Activated CD8-positive, alpha-beta T cell treated with anti-CD3 and anti-CD28 coated beads for 36 hours (primary cell): ENCODE measurements at regions not wholly inside any gene's neighbourhood (a gene's known extent, or its start where the extent isn't known, plus 50 kb on each side); places are given as distances from the start of the nearest gene placed in this dataset.
A peak's percentile ranks its signal among the peaks of the same experiment; 100 is the strongest.

Experiments used
- ATAC-seq: fragments of 200-7000 bp; cut with Tn5 transposase; one replicate; pipeline ENCODE4 v1.10.0; 2021; ENCODE audit warnings: mild to moderate bottlenecking, moderate library complexity
- CTCF ChIA-PET: fragments of 350-600 bp; sonication (Branson Sonifier 250); formaldehyde crosslinking; loops from one replicate; lab custom pipeline; 2021; ENCODE audit warnings: antibody characterized with exemption; lab: Charles Lee
- POLR2A ChIA-PET: fragments of 350-600 bp; sonication (Branson Sonifier 250); formaldehyde crosslinking; loops from one replicate; lab custom pipeline; 2021; ENCODE audit warnings: antibody characterized with exemption; lab: Charles Lee
- DNase-seq: peaks from one replicate; pipeline ENCODE4 v3.0.0-alpha.2; 2020
- H3K27ac Mint-ChIP-seq: one replicate; pipeline ENCODE4 v1.8.0; 2021; ENCODE audit warnings: mild to moderate bottlenecking, mixed read lengths
- H3K27me3 Mint-ChIP-seq: one replicate; pipeline ENCODE4 v1.8.0; 2021; ENCODE audit warnings: mixed read lengths
- H3K36me3 Mint-ChIP-seq: one replicate; pipeline ENCODE4 v1.8.0; 2021; ENCODE audit warnings: low read depth, mixed read lengths
- H3K4me1 Mint-ChIP-seq: one replicate; pipeline ENCODE4 v1.8.0; 2021; ENCODE audit warnings: low read depth, mixed read lengths
- H3K4me3 Mint-ChIP-seq: one replicate; pipeline ENCODE4 v1.8.0; 2021; ENCODE audit warnings: mild to moderate bottlenecking, moderate library complexity, mixed read lengths
- H3K9me3 Mint-ChIP-seq: one replicate; pipeline ENCODE4 v1.8.0; 2021; ENCODE audit warnings: mixed read lengths
- CTCF ChIP-seq: fragments of 200-600 bp; IDR thresholded peaks from one replicate; pipeline ENCODE4 v1.8.0; 2022; ENCODE audit warnings: antibody characterized with exemption, mild to moderate bottlenecking
- intact Hi-C: fragments of 100-400 bp; cut with micrococcal nuclease; formaldehyde crosslinking; loops from one replicate; pipeline ENCODE4 v1.10.0; 2022

DNA sequence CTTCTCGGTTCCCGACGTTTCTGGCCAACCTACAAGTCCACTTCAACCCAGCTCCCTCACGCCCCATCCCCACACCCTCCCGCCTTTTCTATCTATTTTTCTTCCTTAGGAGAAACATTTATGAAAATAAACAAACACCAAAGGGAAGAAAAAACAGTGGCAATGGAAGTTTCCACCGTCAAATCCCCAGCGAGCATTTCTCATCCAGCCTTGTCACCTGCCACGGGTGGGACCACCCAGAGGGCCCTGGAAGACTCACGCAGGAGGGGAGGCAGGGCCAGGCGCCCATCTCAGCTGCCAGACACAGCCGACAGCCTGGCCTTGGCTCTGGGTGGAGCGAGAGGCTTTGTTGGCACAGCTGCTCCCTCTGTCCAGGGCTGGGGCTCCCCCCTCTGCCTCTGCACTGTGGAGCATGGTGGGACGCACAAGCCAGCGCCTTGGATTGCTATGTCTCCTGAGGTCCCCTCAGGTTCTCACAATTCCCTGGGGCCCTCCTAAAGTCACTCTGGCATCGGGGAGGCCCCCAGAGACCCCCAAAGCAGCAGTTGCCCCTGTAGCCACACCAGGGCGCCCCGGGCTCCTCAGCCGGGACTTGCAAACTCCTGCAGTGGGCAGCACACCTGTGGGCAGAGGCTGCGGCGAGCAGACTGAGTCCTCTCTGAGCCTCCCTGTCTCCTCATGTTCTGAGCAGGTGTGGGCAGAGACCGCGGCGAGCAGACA, 395.7 kb upstream of the SALL3 start:
- Mint-ChIP-seq H3K4me1 (no peaks in the 10 kb centered on the region), H3K9me3 (no peaks in the 10 kb centered on the region), H3K27ac (no peak overlapping the region), H3K27me3 (no peaks in the 10 kb centered on the region), H3K36me3 (no peaks in the 10 kb centered on the region), H3K4me3 (no peak overlapping the region)
- intact Hi-C loops: no loop called here
- no peak for TF ChIP-seq CTCF
- CTCF ChIA-PET: no interaction called here
- no peak for DNase-seq
- POLR2A ChIA-PET: no interaction called here
- ATAC-seq: no peak

DNA sequence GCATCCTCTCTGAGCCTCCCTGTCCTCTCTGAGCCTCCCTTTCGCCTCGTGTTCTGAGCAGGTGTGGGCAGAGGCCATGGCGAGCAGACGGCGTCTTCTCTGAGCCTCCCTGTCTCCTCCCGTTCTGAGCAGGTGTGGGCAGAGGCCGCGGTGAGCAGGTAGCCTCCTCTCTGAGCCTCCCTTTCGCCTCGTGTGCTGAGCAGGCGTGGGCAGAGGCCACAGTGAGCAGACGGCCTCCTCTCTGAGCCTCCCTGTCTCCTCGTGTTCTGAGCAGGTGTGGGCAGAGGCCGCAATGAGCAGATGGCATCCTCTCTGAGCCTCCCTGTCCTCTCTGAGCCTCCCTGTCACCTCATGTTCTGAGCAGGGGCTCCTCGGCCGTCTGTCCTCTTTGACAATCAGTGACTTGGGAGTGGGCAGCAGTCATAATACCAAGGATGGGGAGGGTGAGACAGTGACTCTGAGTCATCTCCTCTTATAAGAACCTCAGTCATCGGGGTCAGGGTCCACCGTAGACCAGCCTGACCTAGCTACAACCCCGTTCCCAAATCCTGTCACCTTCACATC, 395.1 kb upstream of the SALL3 start:
- ChIA-PET CTCF (no interaction called here), POLR2A (no interaction called here)
- H3K27me3 Mint-ChIP-seq: no peaks in the 10 kb centered on the region
- intact Hi-C loops: no loop called here
- H3K4me3 Mint-ChIP-seq: no peak overlapping the region
- DNase-seq (no peak), ATAC-seq (no peak)
- no peak for TF ChIP-seq CTCF
- H3K27ac Mint-ChIP-seq: no peak overlapping the region
- no peaks in the 10 kb centered on the region for H3K4me1 Mint-ChIP-seq
- H3K36me3 Mint-ChIP-seq: no peaks in the 10 kb centered on the region
- H3K9me3 Mint-ChIP-seq: no peaks in the 10 kb centered on the region

DNA sequence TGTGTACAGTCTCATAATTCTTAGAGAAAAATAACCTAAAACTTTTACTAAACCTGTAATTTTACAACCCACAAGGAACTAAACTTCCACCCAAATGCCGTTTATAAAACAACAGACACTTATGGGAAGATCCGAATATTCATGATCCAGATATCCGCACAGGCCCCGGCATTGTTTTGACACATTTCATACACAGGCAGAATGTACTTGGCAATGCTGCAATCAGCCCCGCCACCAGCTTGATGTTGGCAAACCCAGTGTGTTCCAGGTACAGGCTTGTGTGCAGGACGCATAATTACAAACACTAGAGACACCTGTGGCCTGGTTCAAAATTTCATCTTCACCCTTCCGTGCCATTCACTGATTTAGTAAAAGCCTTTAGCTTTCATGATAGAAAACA, 393.0 kb upstream of the SALL3 start:
- no peaks in the 10 kb centered on the region for H3K4me1 Mint-ChIP-seq
- no peak overlapping the region for H3K27ac Mint-ChIP-seq
- POLR2A ChIA-PET: no interaction called here
- intact Hi-C loops: no loop called here
- H3K9me3 Mint-ChIP-seq: no peaks in the 10 kb centered on the region
- no peak overlapping the region for H3K4me3 Mint-ChIP-seq
- DNase-seq (no peak), ATAC-seq (no peak)
- H3K36me3 Mint-ChIP-seq: no peaks in the 10 kb centered on the region
- no peaks in the 10 kb centered on the region for H3K27me3 Mint-ChIP-seq
- no peak for TF ChIP-seq CTCF
- CTCF ChIA-PET: no interaction called here

- Mint-ChIP-seq H3K4me3 (no peak overlapping the region), H3K9me3 (peaks cover 2% of the 10 kb centered on the region), H3K4me1 (no peaks in the 10 kb centered on the region), H3K27me3 (no peaks in the 10 kb centered on the region), H3K27ac (no peak overlapping the region), H3K36me3 (no peaks in the 10 kb centered on the region)
- ATAC-seq: no peak
- ChIA-PET CTCF (no interaction called here), POLR2A (no interaction called here)
- TF ChIP-seq CTCF: no peak
- intact Hi-C loops: no loop called here
- DNase-seq: peak; percentile 5
Measured at GRCh38 chr18:78587096-78587495, 392.5 kb upstream of the SALL3 start.
